GM20000 (cell line): ENCODE measurements at regions not wholly inside any gene's neighbourhood (a gene's known extent, or its start where the extent isn't known, plus 50 kb on each side); places are given as distances from the start of the nearest gene placed in this dataset.
A peak's percentile ranks its signal among the peaks of the same experiment; 100 is the strongest.

Experiments used
- DNase-seq: peaks from one replicate; pipeline ENCODE4 v3.0.0; 2012; ENCODE audit warnings: low spot score
- TF ChIP-seq, protein P1 (sequence below): IDR thresholded peaks from 2 replicates; pipeline ENCODE4 v1.5.1; 2012; ENCODE audit warnings: mild to moderate bottlenecking, control low read depth; ENCODE audit errors: extremely low read depth, missing control alignments

DNA sequence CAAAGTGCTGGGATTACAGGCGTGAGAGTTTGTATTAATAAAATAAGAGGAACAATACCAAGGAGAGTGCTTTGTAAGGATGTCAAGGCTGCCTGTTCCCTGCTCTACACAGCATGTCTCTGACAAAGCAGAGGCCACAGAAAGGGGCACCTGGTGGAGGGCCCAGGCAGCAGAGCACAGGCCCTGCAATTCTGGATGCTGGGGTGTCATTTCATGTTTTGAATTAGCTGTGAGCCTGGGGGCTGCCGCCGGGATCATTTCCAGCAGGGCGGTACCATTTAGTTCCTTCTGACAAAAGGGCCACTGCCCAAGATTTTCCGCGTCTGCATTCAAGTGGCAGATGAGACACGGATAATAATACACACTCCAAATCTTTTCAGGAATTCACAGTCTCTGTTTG lies 396.9 kb downstream of the GADD45G start:
- TF ChIP-seq, protein P1, sequence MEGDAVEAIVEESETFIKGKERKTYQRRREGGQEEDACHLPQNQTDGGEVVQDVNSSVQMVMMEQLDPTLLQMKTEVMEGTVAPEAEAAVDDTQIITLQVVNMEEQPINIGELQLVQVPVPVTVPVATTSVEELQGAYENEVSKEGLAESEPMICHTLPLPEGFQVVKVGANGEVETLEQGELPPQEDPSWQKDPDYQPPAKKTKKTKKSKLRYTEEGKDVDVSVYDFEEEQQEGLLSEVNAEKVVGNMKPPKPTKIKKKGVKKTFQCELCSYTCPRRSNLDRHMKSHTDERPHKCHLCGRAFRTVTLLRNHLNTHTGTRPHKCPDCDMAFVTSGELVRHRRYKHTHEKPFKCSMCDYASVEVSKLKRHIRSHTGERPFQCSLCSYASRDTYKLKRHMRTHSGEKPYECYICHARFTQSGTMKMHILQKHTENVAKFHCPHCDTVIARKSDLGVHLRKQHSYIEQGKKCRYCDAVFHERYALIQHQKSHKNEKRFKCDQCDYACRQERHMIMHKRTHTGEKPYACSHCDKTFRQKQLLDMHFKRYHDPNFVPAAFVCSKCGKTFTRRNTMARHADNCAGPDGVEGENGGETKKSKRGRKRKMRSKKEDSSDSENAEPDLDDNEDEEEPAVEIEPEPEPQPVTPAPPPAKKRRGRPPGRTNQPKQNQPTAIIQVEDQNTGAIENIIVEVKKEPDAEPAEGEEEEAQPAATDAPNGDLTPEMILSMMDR = no peak
- DNase-seq = no peak

DNA sequence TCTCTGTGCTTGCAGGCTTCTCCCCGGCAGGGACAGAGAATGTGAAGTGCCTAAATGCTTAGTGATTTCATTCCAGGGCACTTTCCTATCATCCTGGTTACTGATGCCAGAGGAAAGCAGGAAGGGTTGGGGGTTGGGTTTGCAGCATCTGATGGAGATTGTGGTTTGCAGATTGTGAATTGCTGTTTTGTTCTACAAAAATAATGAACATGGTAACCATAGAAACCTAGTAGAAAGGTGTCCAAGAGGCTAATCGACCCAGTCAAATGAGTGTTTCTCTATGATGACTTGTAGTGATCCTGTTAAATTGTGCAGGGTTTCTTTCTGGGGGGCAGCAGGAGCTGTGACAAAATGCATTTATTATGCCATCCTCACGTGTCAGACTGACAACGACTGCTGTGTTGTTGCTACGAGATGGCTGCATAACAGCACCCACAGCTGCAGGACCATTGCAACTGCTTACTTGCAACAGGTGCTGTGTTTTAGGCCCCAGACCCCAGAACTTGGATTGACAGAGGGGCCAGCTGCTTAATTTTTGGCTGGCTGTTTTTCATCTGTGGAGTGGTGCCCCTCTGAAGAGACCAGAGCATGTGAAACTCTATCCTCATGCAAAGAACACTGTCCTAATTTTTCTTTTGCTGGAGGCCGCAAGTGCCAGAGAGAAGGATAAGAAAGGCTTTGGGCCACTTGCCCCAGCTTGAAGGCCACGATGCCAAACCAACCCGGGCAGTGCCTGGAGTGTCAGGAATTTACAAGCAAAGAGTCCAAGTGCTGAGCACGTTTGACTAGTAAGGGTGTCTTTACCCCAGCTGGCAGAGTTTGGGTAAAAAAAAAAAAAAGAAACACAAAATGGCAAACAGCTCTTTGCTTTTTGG lies 397.8 kb downstream of the GADD45G start:
- TF ChIP-seq, protein P1 = no peak
- no peak for DNase-seq

- no peak for DNase-seq
- TF ChIP-seq, protein P1 = no peak
Measured at GRCh38 chr9:90005388-90005787, 400.6 kb downstream of the GADD45G start.

DNA sequence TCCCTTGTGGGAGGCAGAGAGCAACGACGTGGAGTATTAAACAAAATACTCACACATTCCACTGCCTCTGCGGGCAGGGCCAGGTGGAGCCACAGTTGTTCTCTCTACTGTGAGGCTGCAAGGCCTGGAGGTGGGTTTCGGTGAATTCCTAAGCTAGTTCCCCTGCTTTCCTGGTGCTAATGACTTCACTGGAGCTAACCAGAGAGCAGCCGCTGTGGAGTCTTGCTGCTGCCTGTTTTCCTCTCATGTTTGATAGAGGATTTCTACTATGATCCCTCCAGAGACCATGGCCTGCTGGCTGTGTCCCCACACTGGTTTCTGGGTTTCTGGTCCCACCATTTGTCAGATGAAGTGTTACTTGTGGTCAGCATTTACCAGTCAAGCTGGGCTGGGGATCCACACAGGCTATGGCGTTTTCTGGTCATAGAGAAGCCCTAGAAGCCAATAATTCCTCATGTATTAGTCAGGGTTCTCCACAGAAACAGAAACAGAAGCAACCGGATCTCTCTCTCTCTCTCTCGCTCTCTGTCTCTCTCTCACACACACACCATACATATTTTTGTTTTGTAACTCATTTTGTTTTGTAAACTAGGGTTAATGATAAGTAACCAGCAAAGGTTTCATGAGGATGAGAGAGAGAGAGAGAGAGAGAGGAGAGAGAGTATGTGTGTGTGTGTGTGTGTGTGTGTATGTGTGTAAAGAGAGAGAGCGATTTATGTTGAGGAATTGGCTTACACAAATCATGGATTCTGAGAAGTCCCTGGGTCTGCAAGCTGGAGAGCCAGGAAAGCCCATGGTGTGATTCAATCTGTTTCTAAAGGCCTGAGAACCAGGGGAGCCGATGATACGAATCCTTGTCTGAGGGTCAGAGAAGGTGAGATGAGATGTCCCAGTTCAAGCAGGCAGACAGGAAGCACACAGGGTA lies 403.0 kb downstream of the GADD45G start:
- no peak for DNase-seq
- TF ChIP-seq, protein P1 = no peak

- TF ChIP-seq, protein P1 = no peak
- DNase-seq = peak; percentile 36
Measured at GRCh38 chr9:90009447-90009846, 404.6 kb downstream of the GADD45G start.

GRCh38 chr9:90010793-90011192 lies 406.0 kb downstream of the GADD45G start:
- DNase-seq = no peak
- TF ChIP-seq, protein P1 = no peak

DNA sequence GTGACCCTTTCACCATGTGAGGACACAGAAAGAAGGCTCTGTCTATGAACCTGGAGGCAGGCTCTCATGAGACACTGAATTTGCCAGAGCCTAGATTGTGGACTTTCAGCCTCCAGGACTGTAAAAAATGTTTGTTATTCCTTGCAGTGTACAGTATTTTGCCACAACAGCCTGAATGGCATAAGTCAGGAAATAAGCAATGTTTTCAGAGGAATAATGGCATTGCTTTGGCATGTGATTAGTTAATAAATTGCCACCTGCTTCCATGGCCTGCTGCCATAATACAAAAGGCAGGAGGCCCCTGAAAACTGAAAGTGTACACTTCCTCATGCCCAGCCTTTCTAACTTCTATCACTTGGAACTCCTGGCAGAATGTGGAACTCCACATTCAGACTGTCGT lies 408.1 kb downstream of the GADD45G start:
- TF ChIP-seq, protein P1 = no peak
- DNase-seq = no peak
